Breast epithelium (tissue), 3 donors: ENCODE measurements at regions not wholly inside any gene's neighbourhood (a gene's known extent, or its start where the extent isn't known, plus 50 kb on each side); places are given as distances from the start of the nearest gene placed in this dataset.

Experiments used
- CTCF ChIP-seq, 3 donors: fragments of 450-650 bp; IDR thresholded peaks; one replicate each; pipeline ENCODE4 v1.5.1; 2016 to 2017; ENCODE audit warnings: antibody characterized with exemption in 3 of 3, mild to moderate bottlenecking in 3 of 3, moderate library complexity in 3 of 3
- POLR2A ChIP-seq: fragments of 450-650 bp; IDR thresholded peaks from one replicate; pipeline ENCODE4 v1.6.1; 2016; ENCODE audit warnings: antibody characterized with exemption, mild to moderate bottlenecking, moderate library complexity
- POLR2AphosphoS5 ChIP-seq, 3 donors: sonication (generic); formaldehyde crosslinking; IDR thresholded peaks; one replicate each; pipeline ENCODE4 v1.6.1; 2017; ENCODE audit warnings: antibody characterized with exemption in 3 of 3

DNA sequence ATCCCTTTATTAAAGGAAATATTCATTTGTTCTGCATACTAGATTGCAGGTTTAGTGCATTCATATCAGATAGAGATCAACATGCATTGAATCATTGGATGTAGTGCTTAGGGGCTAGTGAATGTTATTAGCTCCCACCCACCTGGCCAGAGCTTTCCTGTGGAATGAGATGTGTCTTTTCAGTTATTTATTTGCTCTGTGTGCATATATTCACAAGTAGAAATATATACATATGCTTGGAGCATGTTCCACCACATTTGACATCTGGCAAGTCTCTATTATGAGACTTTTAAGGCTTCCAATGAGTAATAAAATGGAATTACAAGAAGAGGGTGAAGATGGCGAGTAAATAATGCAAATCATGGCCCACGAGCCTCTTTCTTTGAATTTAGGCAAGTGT is 180.0 kb upstream of the LMO3 start:
- TF ChIP-seq CTCF (IDR thresholded peaks at IDR 0.05), result no peak
- no peak for TF ChIP-seq POLR2AphosphoS5 (IDR thresholded peaks at IDR 0.05)
- no peak for TF ChIP-seq POLR2A
